Liver (tissue), 3 donors: ENCODE measurements at regions not wholly inside any gene's neighbourhood (a gene's known extent, or its start where the extent isn't known, plus 50 kb on each side); places are given as distances from the start of the nearest gene placed in this dataset.

Experiments used
- EGR1 ChIP-seq, 2 donors: IDR thresholded peaks; 2 replicates each; pipeline ENCODE4 v1.6.1; 2016 to 2018; ENCODE audit warnings: antibody characterized with exemption in 2 of 2, low read depth in 2 of 2
- FOXA2 ChIP-seq: IDR thresholded peaks from 2 replicates; pipeline ENCODE4 v1.6.1; 2016; ENCODE audit warnings: antibody characterized with exemption
- JUND ChIP-seq, 2 donors: IDR thresholded peaks; 2 replicates each; pipeline ENCODE4 v1.6.1; 2016; ENCODE audit warnings: antibody characterized with exemption in 2 of 2
- RXRA ChIP-seq, 2 donors: IDR thresholded peaks; 2 replicates each; pipeline ENCODE4 v1.6.1; 2017 to 2018; ENCODE audit warnings: antibody characterized with exemption in 2 of 2, mild to moderate bottlenecking in 1 of 2
- SP1 ChIP-seq: IDR thresholded peaks from 2 replicates; pipeline ENCODE4 v1.6.1; 2018; ENCODE audit warnings: antibody characterized with exemption, mild to moderate bottlenecking
- TAF1 ChIP-seq: conservative IDR thresholded peaks from 2 replicates; pipeline ENCODE4 v1.6.1; 2016; ENCODE audit warnings: antibody characterized with exemption, mild to moderate bottlenecking
- TF ChIP-seq, protein P1 (sequence below): IDR thresholded peaks from 2 replicates; pipeline ENCODE4 v1.6.1; 2016; ENCODE audit warnings: antibody characterized with exemption, mild to moderate bottlenecking
- TF ChIP-seq, protein P2 (sequence below): fragments of 150-350 bp; IDR thresholded peaks from 2 replicates; pipeline ENCODE4 v1.5.1; 2017; ENCODE audit warnings: improper control_type of control experiment, low read depth, low read length; ENCODE audit not compliant: missing input control
- TF ChIP-seq, protein P3 (sequence below): IDR thresholded peaks from 2 replicates; pipeline ENCODE4 v1.6.1; 2016; ENCODE audit warnings: antibody characterized with exemption
- TF ChIP-seq, protein P4 (sequence below): IDR thresholded peaks from 2 replicates; pipeline ENCODE4 v1.6.1; 2016; ENCODE audit warnings: antibody characterized with exemption
- donor health status: healthy.
- donor health status: healthy.

DNA sequence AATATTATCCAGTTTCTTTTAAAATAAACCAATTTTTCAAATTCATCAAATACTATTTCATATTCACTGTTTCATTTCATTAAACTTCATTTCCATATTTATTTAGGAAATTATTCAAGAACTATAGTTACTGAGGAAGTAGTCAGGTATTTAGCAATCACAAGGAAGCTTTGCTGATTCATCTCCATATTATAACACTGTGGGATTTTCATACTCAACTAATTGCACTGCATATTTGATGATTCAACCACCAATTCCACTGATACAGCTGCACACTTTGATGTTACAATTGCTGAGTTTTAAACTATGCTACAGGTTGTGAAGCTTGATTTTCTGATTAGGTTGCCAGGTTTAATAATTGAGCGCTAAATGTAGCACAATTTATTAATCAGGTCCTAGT is 556.8 kb upstream of the SLITRK1 start:
- no peak for TF ChIP-seq TAF1
- TF ChIP-seq, protein P1, sequence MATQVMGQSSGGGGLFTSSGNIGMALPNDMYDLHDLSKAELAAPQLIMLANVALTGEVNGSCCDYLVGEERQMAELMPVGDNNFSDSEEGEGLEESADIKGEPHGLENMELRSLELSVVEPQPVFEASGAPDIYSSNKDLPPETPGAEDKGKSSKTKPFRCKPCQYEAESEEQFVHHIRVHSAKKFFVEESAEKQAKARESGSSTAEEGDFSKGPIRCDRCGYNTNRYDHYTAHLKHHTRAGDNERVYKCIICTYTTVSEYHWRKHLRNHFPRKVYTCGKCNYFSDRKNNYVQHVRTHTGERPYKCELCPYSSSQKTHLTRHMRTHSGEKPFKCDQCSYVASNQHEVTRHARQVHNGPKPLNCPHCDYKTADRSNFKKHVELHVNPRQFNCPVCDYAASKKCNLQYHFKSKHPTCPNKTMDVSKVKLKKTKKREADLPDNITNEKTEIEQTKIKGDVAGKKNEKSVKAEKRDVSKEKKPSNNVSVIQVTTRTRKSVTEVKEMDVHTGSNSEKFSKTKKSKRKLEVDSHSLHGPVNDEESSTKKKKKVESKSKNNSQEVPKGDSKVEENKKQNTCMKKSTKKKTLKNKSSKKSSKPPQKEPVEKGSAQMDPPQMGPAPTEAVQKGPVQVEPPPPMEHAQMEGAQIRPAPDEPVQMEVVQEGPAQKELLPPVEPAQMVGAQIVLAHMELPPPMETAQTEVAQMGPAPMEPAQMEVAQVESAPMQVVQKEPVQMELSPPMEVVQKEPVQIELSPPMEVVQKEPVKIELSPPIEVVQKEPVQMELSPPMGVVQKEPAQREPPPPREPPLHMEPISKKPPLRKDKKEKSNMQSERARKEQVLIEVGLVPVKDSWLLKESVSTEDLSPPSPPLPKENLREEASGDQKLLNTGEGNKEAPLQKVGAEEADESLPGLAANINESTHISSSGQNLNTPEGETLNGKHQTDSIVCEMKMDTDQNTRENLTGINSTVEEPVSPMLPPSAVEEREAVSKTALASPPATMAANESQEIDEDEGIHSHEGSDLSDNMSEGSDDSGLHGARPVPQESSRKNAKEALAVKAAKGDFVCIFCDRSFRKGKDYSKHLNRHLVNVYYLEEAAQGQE, result no peak
- TF ChIP-seq, protein P2, sequence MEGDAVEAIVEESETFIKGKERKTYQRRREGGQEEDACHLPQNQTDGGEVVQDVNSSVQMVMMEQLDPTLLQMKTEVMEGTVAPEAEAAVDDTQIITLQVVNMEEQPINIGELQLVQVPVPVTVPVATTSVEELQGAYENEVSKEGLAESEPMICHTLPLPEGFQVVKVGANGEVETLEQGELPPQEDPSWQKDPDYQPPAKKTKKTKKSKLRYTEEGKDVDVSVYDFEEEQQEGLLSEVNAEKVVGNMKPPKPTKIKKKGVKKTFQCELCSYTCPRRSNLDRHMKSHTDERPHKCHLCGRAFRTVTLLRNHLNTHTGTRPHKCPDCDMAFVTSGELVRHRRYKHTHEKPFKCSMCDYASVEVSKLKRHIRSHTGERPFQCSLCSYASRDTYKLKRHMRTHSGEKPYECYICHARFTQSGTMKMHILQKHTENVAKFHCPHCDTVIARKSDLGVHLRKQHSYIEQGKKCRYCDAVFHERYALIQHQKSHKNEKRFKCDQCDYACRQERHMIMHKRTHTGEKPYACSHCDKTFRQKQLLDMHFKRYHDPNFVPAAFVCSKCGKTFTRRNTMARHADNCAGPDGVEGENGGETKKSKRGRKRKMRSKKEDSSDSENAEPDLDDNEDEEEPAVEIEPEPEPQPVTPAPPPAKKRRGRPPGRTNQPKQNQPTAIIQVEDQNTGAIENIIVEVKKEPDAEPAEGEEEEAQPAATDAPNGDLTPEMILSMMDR, result no peak
- TF ChIP-seq, protein P3, sequence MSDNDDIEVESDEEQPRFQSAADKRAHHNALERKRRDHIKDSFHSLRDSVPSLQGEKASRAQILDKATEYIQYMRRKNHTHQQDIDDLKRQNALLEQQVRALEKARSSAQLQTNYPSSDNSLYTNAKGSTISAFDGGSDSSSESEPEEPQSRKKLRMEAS, result no peak
- TF ChIP-seq EGR1 (IDR thresholded peaks at IDR 0.05; ENCODE audit: low read depth in 2 of 2), result no peak
- no peak for TF ChIP-seq RXRA (IDR thresholded peaks at IDR 0.05)
- TF ChIP-seq SP1, result no peak
- TF ChIP-seq JUND (IDR thresholded peaks at IDR 0.05), result no peak
- TF ChIP-seq, protein P4, sequence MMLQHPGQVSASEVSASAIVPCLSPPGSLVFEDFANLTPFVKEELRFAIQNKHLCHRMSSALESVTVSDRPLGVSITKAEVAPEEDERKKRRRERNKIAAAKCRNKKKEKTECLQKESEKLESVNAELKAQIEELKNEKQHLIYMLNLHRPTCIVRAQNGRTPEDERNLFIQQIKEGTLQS, result no peak
- no peak for TF ChIP-seq FOXA2
